GM12873 (cell line): ENCODE measurements at regions not wholly inside any gene's neighbourhood (a gene's known extent, or its start where the extent isn't known, plus 50 kb on each side); places are given as distances from the start of the nearest gene placed in this dataset.

Experiments used
- CTCF ChIP-seq: IDR thresholded peaks from 2 replicates; pipeline ENCODE4 v1.5.1; 2012; ENCODE audit warnings: low read depth, mild to moderate bottlenecking, moderate library complexity, low read length, control low read depth; ENCODE audit not compliant: insufficient read depth; ENCODE audit errors: missing control alignments

GRCh38 chr1:239170828-239171227, 215.5 kb upstream of the CHRM3 start:
- no peak for TF ChIP-seq CTCF

DNA sequence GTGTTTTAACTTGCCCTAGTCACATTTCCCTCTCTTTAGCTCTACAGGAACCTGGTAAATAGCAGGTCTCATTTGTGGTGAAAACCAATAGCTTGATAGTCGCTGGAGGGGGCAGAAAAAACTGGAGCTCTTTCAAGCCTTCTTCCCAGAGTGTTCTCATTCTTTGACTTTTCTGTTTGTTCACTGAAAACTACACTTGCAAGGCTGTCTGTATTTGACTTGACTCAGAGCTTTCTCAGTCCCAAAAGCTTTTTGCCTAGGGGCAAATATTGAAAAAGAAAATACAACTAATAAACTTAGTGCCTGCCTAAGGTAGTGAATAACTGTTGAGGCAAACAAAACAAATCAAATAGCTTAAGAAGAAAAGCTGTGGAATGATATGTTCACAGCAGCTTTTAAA, 217.1 kb upstream of the CHRM3 start:
- TF ChIP-seq CTCF, result no peak

GRCh38 chr1:239164451-239165180, 221.8 kb upstream of the CHRM3 start:
- TF ChIP-seq CTCF, result no peak

DNA sequence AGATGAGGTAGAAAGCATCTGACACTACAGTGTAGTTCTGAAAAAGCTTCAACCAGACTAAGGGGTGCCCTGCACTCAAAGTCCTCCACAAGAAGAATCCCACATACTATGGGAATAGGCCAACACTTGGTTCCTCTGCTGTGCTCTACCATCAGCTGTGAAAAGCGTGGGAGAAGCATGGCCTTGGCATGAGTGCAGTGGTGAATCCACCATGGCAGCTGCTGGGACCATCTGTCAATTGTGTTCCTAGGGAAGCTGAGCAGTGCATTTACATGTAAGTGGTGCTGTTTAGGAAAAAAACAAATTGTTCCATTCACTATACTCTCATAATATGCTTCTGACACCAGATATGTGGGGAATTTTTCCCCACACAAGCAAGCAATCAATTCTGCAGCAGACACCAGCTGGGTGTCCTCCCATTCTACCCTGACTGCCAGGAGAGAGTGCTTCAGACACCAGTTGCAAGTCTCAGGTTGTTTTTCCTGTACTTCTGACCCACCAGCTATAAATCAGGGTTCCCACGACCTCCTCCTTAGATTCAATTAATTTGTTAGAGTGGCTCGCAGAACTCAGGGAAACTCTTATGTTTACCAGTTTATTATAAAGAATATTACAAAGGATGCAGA, 230.8 kb upstream of the CHRM3 start:
- no peak for TF ChIP-seq CTCF

GRCh38 chr1:239151937-239152336, 234.4 kb upstream of the CHRM3 start:
- no peak for TF ChIP-seq CTCF

- TF ChIP-seq CTCF, result no peak
Observed at GRCh38 chr1:239140968-239141367, 245.4 kb upstream of the CHRM3 start.

GRCh38 chr1:239139801-239140200, 246.6 kb upstream of the CHRM3 start:
- TF ChIP-seq CTCF, result no peak
